NCI-H345 treated with DMSO at 0.1 percent for 48 hours (cell line): ENCODE measurements at regions not wholly inside any gene's neighbourhood (a gene's known extent, or its start where the extent isn't known, plus 50 kb on each side); places are given as distances from the start of the nearest gene placed in this dataset.

Source experiments
- DNase-seq: peaks from one replicate; lab custom pipeline; 2025; ENCODE audit not compliant: unreplicated experiment; lab: John Stamatoyannopoulos, UW

- DNase-seq: no peak
These were observed 124.0 kb upstream of the PJA2 start for GRCh38 chr5:109533751-109534272.

GRCh38 chr5:109532773-109533364 lies 123.1 kb upstream of the PJA2 start:
- DNase-seq: no peak

DNA sequence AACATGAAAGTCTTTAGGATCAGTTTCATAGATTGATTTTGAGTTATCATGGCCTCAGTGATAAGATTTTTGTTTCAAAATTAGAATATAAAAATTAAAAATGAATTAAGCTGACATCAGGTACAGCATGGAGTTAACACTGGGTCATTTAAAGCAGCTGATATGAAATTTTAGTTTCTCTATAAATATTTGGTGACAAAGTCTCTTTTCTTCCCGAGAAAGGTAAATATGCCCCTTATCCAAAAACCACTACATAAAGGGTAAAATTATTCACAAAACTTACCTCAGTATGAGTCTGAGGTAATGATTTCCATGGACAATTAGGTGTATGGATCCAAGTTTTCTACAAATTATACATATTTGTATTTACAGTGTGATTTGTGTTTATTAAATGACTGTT lies 121.5 kb upstream of the PJA2 start:
- no peak for DNase-seq

DNA sequence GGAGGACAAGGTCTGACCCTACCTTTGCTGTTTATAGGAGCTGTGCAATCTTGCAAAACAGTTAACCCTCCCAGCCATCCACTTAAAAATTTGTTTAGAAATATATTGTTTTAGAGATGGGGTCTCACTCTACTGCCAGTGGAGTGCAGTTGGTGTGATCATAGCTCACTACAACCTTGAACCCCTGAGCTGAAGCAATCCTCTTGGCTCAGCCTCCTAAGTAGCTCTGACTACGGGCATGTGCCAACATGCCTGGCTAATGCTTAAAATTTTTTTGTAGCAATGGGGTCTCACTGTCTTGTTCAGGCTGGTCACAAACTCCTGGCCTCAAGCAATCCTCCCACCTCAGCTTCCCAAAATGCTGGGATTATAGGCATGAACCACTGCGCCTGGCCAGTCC lies 120.2 kb upstream of the PJA2 start:
- no peak for DNase-seq

DNA sequence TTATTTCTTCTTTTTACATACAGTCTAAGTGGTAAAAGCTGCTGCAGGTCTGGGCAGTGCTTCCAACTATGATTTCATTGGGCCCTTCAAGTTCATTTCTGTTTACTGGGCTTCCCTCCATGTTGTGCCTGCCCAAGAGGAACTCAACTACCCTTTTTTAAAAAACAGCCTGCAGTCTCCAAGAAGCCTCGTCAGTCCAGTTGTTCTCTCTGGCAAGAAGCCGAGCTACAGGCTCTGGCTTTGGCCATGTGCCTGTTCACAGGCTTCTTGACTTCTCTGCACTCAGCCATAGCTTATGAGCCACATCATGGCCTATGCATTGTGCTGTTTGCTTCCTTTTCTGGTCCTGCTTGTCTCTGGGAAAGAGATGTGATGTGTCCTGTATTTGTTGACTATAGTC lies 119.7 kb upstream of the PJA2 start:
- no peak for DNase-seq

DNA sequence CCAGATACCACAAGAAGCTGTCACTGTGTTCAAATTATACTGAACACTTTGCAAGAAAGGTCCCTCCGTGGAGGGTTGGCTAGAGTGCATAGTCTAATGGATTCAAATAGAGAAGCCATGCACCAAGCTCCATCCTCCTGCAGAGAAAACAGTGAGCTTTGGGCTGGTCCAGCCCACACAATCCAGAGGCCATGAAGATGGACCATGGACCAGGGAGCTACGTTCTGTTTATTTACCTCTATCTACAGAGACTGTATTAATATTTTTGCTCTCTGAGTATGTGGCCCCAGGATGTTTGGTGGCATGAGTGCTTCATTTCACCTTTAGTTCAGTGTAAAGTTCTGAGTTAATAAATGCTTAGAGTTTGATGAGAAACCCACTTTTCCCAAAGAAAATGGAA lies 114.8 kb upstream of the PJA2 start:
- DNase-seq: no peak

- DNase-seq: no peak
These were observed 114.3 kb upstream of the PJA2 start for GRCh38 chr5:109524026-109524425.

GRCh38 chr5:109522404-109522803 lies 112.6 kb upstream of the PJA2 start:
- DNase-seq: no peak

GRCh38 chr5:109519416-109519815 lies 109.6 kb upstream of the PJA2 start:
- no peak for DNase-seq

GRCh38 chr5:109516390-109516789 lies 106.6 kb upstream of the PJA2 start:
- no peak for DNase-seq

DNA sequence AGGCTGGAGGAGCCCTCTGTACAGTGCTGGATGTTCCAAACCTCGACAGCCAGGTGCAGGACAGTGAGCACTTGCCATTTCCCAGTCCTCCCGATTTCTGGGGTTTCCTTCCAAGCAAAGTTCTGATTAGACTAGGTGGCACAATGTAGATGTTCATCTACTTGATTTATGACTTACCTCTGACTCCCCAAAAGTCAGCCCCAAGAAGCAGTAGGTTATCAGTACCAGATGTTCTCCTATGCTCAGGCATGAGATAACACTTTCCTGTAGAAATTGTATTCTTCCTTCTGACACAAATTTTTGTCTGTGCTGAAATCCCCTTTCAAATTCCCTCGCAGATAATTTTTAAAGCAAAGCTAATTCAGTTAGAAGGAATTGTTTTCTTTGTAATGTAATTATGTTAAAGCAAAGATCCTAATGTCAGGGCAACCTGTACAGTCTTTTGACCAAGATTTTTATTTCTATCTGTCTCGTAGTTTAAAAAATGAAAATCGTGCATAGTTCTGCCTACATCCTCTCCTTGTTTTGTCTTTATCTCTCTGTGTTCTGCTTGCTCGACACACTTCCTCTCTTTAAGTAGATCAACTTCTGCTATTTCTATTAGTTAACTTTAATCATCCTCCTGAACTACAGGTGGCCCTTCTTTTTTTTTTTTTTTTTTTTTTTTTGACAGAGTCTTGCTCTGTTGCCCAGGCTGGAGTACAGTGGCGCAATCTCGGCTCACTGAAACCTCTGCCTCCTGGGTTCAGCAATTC lies 102.4 kb upstream of the PJA2 start:
- no peak for DNase-seq

DNA sequence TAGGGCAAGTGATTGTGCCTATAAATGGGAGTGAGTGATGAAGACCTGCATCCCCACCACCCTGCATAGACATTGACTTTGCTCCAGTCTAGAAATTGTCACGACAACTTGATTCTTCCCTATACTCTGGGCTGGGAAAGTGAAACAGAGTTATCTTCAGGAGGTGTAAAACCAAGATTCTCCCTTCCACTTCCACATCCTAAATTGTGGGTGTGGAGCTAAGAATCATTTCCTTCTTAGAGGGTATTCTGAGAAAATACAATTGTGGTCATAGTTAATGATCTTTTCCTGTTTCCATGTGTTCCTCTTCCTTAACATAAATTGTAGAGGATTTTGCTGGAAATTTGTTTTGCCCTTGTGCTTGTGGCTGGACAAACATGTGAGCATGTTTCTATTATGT lies 96.8 kb upstream of the PJA2 start:
- DNase-seq: no peak

DNA sequence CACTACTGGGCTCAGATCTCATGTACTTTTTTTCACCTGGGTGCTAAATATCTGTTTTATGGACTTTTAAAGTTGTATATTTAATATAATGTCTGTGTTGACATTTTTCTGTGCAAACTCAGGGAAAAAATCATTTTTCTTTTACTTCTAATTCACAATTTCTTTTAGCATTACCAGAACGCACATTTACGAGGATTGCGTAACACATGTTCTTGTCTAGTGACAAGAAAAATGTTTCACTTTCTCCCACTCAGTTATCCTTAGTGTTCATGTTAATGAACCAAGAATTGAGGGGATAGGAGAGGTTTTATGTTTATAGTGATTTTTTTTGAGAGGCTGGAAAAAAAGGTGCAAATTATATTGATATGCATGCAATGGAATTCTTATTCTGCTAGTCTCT lies 86.3 kb upstream of the PJA2 start:
- DNase-seq: no peak

DNA sequence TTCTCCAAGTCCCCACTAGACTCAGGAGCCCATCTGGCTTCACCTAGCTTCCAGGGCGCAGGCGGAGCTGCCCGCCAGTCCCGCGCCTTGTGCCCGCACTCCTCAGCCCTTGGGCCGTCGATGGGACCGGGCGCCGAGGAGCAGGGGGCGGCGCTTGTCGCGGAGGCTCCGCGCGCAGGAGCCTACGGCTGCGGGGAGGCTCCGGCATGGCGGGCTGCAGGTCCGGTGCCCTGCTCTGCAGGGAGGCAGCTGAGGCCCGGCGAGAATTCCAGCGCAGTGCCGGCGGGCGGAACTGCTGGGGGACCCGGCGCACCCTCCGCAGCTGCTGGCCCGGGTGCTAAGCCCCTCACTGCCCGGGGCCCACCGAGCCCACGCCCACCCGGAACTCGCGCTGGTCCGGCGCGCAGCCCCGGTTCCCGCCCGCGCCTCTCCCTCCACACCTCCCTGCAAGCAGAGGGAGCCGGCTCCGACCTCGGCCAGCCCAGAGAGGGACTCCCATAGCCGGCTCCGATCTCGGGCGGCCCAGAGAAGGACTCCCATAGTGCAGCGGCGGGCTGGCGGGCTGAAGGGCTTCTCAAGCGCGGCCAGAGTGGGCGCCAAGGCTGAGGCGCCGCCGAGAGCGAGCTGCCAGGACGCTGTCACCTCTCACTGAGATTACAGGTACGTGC lies 78.1 kb upstream of the PJA2 start:
- DNase-seq: no peak

- no peak for DNase-seq
These were observed 76.5 kb upstream of the PJA2 start for GRCh38 chr5:109486200-109486804.

DNA sequence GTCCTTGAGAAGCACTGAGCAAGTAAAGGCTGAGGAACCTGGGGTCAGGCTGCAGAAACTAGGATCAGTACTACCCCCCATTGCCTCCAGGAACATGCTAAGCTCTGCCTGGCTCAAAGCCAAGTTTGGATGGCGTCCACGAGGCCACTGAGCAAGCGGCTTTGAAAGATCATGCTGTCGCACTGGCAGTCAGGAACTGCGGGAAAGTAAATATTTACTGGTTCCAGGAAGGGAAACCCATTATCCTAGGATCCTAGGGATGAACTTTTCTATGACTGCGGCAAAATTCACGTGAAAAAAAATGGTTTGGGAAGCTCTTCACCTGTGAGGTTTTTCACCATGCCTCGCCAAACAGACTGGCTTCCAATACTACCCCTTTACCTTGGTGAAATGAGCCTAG lies 75.3 kb upstream of the PJA2 start:
- DNase-seq: peak; percentile 90

- no peak for DNase-seq
These were observed 74.8 kb upstream of the PJA2 start for GRCh38 chr5:109484597-109484996.

GRCh38 chr5:109483395-109483971 lies 73.7 kb upstream of the PJA2 start:
- DNase-seq: no peak

- DNase-seq: no peak
These were observed 73.0 kb upstream of the PJA2 start for GRCh38 chr5:109482748-109483147.

GRCh38 chr5:109479260-109479860 lies 69.6 kb upstream of the PJA2 start:
- no peak for DNase-seq

GRCh38 chr5:109478830-109479229 lies 69.1 kb upstream of the PJA2 start:
- DNase-seq: no peak
